ENCODE measurements at regions not wholly inside any gene's neighbourhood (a gene's known extent, or its start where the extent isn't known, plus 50 kb on each side); places are given as distances from the start of the nearest gene placed in this dataset.

- DNase-seq (ENCODE audit: low read depth) = peak; percentile 43
Measured at GRCh38 chr9:109880276-109881169, 100.5 kb downstream of the PALM2AKAP2 start.

DNA sequence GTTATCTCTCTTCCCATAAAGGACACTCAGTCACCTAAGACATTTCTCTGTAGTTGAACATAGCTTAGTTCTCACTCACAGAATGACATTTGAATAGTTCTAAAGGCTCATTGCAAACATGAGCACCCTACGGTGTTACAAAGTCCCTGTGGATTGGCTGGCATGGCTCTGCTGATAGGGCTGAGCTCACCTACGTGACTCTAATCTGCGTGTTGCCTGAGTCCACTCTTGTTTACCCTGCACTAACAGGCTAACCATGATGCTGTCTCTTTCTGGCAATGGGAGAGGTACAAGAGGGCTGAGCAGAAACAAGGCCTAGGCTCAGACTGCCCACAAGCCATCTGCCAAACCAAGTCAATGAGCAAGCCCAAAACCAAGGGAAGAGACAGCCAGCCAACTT, 103.6 kb downstream of the PALM2AKAP2 start:
- DNase-seq (ENCODE audit: low read depth) = no peak

DNA sequence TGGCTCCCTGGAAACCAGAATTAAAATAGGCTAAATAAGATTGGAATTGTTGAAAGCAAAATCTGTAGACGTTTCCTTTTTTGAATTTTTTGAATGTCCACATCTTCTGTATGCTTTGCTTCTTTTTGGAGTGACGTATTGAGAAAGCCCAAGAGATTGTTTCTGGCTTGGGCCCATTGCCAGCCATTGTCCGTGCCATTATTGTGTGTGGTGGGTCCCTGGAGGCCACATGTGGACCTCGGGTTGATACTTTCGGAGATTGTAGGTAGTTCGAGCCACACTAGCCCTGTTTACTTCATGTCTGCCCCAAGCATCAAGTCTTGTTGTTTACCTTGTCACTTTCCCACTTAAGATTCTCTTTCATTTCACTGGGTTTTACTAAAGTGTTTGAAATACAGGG, 106.0 kb downstream of the PALM2AKAP2 start:
- no peak for DNase-seq (ENCODE audit: low read depth)

DNA sequence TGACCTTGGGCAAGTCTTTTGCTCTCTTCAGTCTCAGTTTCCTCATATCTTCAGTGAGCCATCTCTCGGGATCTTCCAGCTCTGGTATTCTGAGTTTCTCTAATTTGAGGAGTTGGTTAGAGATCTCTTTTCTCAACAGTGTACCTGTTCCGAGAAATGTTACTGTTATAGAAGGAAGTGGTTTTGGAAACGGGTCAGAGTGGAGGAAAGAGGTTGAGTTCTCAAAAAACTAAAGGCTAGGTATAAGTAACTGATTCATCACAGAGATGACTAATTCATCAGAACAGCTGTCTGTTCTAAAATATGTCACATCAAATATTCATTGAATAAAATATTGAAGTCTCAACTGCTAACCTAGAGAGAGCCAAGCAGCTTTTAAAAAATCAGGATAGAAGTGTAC, 106.6 kb downstream of the PALM2AKAP2 start:
- DNase-seq (ENCODE audit: low read depth) = peak; percentile 60

GRCh38 chr9:109887079-109887478, 107.1 kb downstream of the PALM2AKAP2 start:
- DNase-seq (ENCODE audit: low read depth) = peak; percentile 61

DNA sequence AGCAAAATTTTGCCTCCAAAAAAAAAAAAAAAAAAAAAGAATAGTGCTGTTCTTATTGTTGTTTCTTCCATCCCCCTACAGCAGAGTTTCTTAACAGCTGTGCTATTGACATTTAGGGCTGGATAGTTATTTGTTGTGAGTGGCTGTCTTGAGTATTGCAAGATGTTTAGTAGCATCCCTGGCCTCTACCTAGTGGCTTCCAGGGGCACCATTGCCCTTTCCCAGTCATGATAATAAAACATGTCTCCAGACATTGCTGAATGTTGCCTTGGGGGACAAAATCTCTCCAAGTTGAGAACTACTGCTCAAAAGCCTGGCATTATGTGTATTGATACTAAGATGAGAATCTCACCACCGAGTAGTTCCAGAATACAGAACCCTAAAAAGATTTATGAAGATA, 108.7 kb downstream of the PALM2AKAP2 start:
- no peak for DNase-seq (ENCODE audit: low read depth)

DNA sequence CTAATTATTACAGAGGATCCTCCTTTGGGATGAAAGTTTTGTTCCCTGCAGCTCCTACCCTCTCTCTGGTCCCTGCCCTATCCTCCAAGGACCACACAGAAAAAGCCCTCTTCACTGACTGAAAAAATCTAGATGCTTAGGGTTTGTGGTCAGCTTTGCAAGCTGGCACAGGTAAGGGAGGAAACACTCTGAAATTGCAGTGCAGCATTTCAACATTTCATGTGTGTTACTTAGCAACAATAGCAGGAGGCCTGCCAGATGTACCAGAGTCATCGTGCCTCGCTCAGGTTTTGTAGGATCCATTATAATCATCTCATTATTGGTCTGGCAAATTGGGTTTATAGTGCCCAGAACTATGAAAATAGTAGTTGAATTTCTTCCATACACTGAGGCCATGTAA, 109.5 kb downstream of the PALM2AKAP2 start:
- no peak for DNase-seq (ENCODE audit: low read depth)

DNA sequence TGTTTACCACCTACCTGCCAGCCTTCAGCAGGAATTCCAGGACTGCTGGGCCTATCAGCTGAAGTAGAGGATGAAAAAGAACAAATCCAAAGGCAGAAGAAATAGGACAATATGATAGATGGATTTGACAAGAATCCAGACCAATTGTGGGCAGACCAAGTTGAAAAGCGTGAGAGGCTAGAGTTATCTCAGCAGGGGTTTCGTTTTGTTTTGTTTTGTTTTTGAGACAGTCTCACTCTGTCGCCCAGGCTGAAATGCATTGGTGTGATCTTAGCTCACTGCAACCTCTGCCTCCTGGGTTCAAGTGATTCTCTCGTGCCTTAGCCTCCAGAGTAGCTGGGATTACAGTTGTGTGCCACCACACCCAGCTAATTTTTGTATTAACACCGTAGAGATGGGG, 113.2 kb downstream of the PALM2AKAP2 start:
- DNase-seq (ENCODE audit: low read depth) = no peak

DNA sequence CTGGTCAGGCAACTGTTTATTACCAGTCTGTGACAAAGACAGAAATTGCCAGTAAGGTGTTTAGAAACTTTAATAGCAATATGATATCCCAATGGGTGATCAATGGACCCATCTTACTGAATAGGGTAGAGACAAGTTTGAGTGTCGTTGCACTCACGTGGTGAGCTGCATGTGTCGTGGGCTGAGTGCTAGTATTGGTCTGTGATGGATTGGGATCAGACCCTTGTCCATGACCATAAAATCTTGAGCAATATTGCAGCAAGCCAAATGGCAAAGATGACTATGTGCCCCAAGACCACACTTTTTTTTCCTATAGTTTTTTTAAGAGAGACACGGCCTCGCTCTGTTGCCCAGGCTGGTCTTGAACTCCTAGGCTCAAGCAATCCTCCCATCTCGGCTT, 114.5 kb downstream of the PALM2AKAP2 start:
- DNase-seq (ENCODE audit: low read depth) = no peak

- peak; percentile 59 for DNase-seq (ENCODE audit: low read depth)
Measured at GRCh38 chr9:109894921-109895758, 115.1 kb downstream of the PALM2AKAP2 start.

DNA sequence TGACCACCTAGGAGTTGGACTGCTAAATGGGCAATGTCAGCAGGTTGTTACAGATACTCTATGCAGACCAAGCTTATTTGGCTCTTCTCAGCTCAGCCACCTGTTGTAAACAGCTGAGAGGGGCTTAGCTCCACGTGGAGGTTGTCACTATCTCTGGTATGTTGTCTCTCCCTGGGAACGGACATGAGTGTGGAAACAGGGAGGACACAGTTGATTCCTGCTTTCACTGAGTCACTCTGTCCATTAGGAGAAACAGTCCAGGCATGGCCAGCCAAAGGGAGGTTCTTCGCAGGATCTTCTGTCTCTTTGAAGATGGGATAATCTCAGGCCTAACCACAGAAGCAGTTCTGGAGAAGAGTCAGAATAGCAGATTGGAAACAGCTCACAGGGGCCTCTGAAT, 121.2 kb downstream of the PALM2AKAP2 start:
- no peak for DNase-seq (ENCODE audit: low read depth)

DNA sequence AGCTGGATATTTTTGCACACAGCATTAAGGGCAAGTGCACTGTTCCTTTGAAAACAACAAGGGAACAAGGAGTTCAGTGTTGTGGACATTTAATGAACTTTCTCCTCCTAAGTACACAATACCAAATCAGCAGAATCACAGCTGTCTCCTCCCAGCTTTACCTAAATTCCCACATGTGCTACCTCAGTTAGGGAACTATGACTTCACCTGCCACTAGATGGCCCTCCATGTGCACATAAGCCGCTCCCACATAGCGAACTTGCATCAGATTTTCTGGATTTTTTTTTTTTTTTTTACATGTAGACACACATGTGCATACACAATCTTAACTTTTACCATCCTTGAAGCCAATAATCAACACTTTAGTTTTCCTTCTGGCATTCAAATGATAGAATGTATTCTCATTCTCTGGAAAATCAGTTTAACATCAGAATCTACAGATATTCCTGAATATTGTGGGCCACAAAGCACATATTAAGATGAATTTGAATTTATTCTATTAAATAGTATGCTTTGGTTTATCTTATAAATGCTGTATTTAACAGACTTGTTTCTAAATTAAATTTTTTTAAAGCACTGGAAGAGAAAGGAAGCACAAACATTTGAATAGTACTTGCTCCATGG, 123.6 kb downstream of the PALM2AKAP2 start:
- peak; percentile 69 for DNase-seq (ENCODE audit: low read depth)

DNA sequence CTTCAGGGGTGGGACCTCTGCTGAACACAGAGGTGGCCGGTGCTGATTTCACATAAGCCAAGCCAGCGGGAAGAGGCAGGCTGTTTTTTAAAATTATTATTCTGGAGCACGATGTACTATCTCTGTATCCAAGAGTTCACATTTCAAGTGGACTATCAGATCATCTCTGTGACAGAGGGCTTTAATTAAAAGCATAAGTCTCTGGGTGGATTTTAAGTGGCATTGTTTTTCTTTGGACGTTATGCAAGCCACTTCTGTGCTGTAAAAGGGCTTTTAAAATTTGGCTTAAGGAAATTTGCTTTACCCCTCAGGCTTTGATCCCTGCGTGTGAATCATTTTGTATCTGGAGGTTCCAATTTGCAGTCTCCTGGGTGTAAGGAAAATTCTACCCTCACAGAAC, 124.7 kb downstream of the PALM2AKAP2 start:
- no peak for DNase-seq (ENCODE audit: low read depth)

DNA sequence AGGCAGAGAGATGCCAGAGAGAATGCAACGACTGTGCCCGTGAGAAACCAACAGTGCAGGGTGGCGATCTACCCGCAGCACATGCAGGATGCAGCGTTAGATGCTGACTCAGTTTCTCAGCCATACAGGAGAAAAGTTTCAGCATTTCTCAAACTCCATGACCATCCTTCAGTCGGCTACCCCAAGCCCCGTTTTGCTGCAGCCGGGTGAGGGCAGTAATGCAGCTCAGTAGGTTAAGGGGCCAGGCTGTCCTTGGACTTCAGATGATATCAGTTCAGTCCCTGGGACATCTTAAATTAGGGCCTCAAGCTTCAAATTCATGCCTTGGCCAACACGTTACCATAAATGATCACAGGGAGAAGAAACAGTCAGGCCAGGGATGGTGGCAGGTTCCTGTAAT, 125.5 kb downstream of the PALM2AKAP2 start:
- no peak for DNase-seq (ENCODE audit: low read depth)

DNA sequence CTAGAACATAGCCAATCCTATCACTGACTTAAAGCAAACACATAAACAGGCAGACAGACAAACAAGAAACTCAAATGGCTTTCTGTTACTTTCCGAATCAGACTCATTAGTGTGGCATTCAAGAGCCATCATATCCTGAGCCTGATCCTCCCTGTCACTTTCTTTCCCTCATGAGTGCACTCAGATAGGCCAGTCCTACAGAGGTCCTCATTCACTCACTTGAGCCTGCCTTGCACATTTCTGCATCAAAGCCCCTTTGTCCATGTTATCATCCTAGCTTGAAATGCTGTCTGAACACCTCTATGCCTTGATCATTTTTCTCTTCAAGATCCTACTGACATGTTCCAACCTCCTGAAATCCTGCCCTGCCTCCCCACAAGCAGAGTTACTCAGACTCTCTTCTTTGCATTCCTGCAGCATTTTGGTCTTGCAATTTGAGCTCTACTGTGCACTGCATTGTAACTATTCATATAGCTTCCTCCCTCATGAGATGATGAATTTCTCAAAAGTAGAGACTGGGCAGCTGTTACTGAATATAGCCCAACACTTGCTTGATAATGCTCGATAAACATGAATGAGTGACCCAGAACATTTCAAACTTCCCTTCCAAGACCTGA, 126.9 kb downstream of the PALM2AKAP2 start:
- peak; percentile 32 for DNase-seq (ENCODE audit: low read depth)

DNA sequence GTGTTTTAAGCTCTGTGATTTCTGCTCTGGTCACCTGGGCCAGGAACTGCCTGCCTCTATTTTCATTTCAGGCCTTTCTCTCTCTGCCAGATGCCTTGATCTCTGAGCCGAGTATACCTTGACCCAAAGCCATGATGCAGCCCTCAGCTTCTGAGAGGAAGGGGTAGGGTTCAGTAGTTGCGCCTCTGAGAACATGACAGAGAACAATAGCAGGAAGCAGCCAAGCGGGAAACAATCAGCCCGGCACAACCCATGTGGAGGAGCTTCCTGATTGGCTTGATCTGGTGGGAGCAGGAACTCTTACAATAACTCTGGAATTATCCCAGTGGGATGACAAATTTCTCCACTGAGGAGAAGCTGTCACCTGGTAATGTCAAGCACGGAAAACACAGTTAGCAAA, 127.4 kb downstream of the PALM2AKAP2 start:
- DNase-seq (ENCODE audit: low read depth) = no peak

DNA sequence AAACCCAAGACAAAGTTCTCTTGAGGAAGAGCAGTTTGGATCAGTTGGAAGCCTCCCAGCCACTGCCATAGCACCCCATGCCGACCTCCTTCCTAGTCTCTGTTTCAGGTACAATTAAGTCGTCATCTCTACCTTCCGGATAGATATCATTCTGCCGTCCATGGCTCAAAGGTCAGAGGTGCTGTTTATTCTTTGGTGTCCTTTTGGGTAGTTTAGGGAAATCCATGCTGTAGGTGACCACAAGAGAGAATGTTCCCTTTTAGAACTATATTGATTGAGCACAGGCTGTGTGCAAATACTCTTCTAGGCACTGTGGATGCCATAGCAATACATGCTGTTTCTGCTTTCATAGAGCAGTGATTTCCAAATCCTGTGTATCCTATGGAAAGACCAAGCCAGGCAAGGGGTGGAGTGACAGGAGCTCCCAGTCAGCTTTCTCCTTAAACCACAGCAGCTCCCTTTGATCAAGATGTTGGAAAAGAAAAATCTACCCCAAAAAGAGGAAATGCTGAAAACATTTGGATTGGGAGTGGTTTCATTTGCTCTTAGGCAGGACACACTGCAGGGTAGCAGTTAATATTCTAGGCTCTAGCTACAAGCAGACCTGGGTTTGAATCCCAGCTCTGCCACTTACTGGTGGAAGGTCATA, 127.9 kb downstream of the PALM2AKAP2 start:
- no peak for DNase-seq (ENCODE audit: low read depth)

DNA sequence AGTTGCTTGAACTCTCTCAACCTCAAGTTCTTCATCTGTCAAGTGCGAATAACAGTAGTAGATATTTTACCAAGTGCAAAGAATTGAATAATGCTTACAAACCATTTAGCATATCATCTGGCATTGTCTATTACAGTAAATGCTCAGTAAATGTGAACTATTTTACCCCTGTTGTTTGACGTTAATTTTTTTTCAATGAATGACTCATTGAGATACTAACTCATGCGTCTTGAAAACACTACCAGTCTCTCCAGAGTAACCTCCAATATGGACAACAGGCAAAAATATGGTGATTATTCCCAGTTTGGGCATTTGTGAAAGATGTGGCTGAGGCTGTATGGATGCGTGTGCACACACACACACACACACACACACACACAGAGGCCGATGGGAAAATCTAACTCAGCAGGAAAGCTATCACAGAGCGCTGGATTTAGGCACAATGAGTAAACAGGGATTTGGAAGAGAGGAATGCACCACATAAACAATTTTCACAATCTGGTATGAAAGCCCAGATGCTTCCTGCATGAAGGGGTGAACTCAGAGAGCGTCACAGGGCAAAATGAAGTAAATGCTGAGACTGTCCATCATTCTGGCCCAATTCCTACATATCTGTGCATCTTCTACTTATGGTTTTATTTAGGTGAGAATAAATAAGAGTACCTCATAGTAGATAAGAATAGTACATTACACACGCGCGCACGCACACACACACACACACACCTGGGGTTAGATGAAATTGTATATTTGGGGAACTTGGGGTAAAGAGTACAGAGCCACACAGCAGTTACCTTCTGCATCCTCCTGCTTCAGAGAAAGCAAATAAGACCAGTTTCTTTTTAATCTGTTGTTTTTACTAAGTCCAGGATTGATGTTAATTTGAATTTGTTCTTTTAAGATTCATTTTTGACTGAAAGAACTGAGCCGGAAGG, 128.7 kb downstream of the PALM2AKAP2 start:
- no peak for DNase-seq (ENCODE audit: low read depth)

- DNase-seq (ENCODE audit: low read depth) = peak; percentile 75
Measured at GRCh38 chr9:109910671-109911518, 130.9 kb downstream of the PALM2AKAP2 start.
